ENCODE measurements at regions not wholly inside any gene's neighbourhood (a gene's known extent, or its start where the extent isn't known, plus 50 kb on each side); places are given as distances from the start of the nearest gene placed in this dataset.
"Not testable (repeated sequence)": the region's sequence is repeated elsewhere in the genome, so short reads cannot be mapped to it uniquely, and the experiment has no call there.

DNA sequence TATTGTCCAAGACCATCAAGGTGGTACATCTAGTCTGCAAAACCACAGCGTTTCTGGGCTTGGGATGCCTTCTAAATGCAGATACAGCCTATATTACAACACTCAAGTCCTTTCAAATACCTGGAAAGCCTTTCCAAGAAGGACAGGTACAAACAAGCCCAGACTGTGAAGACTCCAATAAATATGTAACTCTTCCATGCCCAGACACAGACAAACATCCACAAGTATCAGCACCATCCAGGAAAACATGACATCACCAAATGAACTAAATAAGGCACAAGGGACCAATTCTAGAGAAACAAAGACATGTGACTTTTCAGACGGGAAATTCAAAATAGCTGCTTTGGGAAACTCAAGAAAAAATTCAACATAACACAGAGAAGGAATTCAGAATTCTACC lies 152.7 kb upstream of the POC5 start:
- Histone ChIP-seq H3K27ac (ENCODE audit: low read length) (no peak overlapping the region), H3K4me1 (ENCODE audit: low read length) (no peaks in the 10 kb centered on the region), H3K9me3 (replicated peaks; ENCODE audit: insufficient read depth, low read length) (no peaks in the 10 kb centered on the region), H3K4me3 (ENCODE audit: low read length) (no peak overlapping the region), H3K4me2 (ENCODE audit: low read depth, low read length) (no peak overlapping the region), H3F3A (ENCODE audit: insufficient read depth, low read length) (no peaks in the 10 kb centered on the region), H3K27me3 (replicated peaks; ENCODE audit: insufficient read depth, low read length) (no peaks in the 10 kb centered on the region), H3K36me3 (replicated peaks; ENCODE audit: insufficient read depth, low read length) (no peaks in the 10 kb centered on the region), H3K9ac (ENCODE audit: low read length) (no peak overlapping the region), H3K79me2 (ENCODE audit: low read length) (no peaks in the 10 kb centered on the region), H4K20me1 (ENCODE audit: insufficient read depth, low read length) (no peaks in the 10 kb centered on the region), H3K9me2 (replicated peaks; ENCODE audit: insufficient read depth, low read length) (no peaks in the 10 kb centered on the region), H2AFZ (ENCODE audit: low read length) (no peak overlapping the region)
- TF ChIP-seq, protein P1, sequence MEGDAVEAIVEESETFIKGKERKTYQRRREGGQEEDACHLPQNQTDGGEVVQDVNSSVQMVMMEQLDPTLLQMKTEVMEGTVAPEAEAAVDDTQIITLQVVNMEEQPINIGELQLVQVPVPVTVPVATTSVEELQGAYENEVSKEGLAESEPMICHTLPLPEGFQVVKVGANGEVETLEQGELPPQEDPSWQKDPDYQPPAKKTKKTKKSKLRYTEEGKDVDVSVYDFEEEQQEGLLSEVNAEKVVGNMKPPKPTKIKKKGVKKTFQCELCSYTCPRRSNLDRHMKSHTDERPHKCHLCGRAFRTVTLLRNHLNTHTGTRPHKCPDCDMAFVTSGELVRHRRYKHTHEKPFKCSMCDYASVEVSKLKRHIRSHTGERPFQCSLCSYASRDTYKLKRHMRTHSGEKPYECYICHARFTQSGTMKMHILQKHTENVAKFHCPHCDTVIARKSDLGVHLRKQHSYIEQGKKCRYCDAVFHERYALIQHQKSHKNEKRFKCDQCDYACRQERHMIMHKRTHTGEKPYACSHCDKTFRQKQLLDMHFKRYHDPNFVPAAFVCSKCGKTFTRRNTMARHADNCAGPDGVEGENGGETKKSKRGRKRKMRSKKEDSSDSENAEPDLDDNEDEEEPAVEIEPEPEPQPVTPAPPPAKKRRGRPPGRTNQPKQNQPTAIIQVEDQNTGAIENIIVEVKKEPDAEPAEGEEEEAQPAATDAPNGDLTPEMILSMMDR (IDR thresholded peaks at IDR 0.05; ENCODE audit: low read length) = no peak
- TF ChIP-seq EZH2 (optimal IDR thresholded peaks at IDR 0.05; ENCODE audit: low read depth, low read length) (no peak), EZH2phosphoT487 (IDR thresholded peaks at IDR 0.05; ENCODE audit: low read length) (no peak)
- no peak for DNase-seq

DNA sequence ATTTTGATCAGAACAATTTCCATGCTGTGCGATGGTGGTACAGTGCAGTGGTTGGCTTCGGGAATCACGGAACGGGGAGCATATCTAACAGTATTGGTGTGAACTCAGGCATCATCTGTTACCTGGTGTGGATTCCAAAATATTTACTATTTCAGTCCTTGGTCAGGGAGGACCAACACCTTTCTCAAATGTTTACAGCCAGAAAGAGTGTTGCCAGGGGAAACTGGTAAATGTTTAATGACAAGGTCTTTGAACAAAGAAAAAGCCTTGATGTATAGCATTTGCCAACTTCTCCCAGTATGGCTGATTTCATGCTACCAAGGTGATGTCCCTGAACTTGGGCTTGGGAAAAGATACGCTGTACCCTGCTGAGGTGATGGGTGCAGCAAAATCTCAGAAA lies 145.6 kb upstream of the POC5 start:
- H3K27ac ChIP-seq (ENCODE audit: low read length) = no peak overlapping the region
- H3K4me2 ChIP-seq (ENCODE audit: low read depth, low read length) = no peak overlapping the region
- no peaks in the 10 kb centered on the region for H3K9me2 ChIP-seq (replicated peaks; ENCODE audit: insufficient read depth, low read length)
- no peaks in the 10 kb centered on the region for H3F3A ChIP-seq (ENCODE audit: insufficient read depth, low read length)
- no peak overlapping the region for H3K9ac ChIP-seq (ENCODE audit: low read length)
- H3K4me3 ChIP-seq (ENCODE audit: low read length) = no peak overlapping the region
- H3K4me1 ChIP-seq (ENCODE audit: low read length) = no peaks in the 10 kb centered on the region
- TF ChIP-seq EZH2 (optimal IDR thresholded peaks at IDR 0.05; ENCODE audit: low read depth, low read length) = no peak
- TF ChIP-seq EZH2phosphoT487 (IDR thresholded peaks at IDR 0.05; ENCODE audit: low read length) = no peak
- TF ChIP-seq, protein P1 (IDR thresholded peaks at IDR 0.05; ENCODE audit: low read length) = no peak
- DNase-seq = no peak
- H4K20me1 ChIP-seq (ENCODE audit: insufficient read depth, low read length) = no peaks in the 10 kb centered on the region
- H3K27me3 ChIP-seq (replicated peaks; ENCODE audit: insufficient read depth, low read length) = no peaks in the 10 kb centered on the region
- H3K79me2 ChIP-seq (ENCODE audit: low read length) = no peaks in the 10 kb centered on the region
- no peaks in the 10 kb centered on the region for H3K36me3 ChIP-seq (replicated peaks; ENCODE audit: insufficient read depth, low read length)
- no peak overlapping the region for H2AFZ ChIP-seq (ENCODE audit: low read length)
- H3K9me3 ChIP-seq (replicated peaks; ENCODE audit: insufficient read depth, low read length) = no peaks in the 10 kb centered on the region

DNA sequence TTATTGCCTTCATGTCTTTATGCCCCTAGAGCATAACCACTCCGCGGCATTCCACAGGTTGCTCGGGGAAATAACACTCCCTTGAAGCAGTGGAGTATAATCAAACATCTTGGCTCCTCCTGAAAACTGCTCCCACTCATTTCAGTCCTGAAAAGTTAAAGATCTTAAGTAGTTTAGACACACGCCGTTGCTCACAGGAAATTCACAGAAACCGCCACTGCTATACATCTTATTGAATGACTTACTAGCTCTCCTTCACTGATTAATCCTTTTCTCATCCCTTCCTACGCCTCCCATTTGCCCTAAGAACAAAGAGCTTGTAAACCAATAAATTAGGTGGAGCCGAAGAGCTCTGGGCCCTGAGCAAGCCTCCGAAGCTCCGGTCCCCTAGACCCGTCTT lies 142.4 kb upstream of the POC5 start:
- not testable (repeated sequence) for DNase-seq; H3K9me2 ChIP-seq (replicated peaks; ENCODE audit: insufficient read depth, low read length); H2AFZ ChIP-seq (ENCODE audit: low read length); H3K4me2 ChIP-seq (ENCODE audit: low read depth, low read length); H3K4me1 ChIP-seq (ENCODE audit: low read length); H3K79me2 ChIP-seq (ENCODE audit: low read length); H3K4me3 ChIP-seq (ENCODE audit: low read length); H3K9ac ChIP-seq (ENCODE audit: low read length); H3K27me3 ChIP-seq (replicated peaks; ENCODE audit: insufficient read depth, low read length); H3K27ac ChIP-seq (ENCODE audit: low read length); H3F3A ChIP-seq (ENCODE audit: insufficient read depth, low read length); H3K36me3 ChIP-seq (replicated peaks; ENCODE audit: insufficient read depth, low read length); H3K9me3 ChIP-seq (replicated peaks; ENCODE audit: insufficient read depth, low read length); H4K20me1 ChIP-seq (ENCODE audit: insufficient read depth, low read length)

DNA sequence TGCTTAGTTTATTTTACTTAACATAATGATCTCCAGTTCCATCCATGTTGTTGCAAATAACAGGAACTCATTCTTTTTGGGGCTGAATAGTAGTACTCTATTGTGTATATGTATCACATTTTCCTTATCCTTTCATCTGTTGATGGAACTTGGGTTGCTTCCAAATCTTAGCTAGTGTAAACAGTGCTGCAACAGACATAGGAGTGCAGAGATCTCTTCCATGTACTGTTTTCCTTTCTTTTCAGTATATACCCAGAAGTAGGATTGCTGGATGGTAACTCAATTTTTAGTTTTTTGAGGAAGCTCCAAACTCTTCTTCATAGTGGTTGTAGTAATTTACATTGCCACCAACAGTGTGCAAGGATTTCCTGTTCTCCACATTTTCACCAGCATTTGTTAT lies 138.8 kb upstream of the POC5 start:
- no peaks in the 10 kb centered on the region for H4K20me1 ChIP-seq (ENCODE audit: insufficient read depth, low read length)
- TF ChIP-seq EZH2phosphoT487 (IDR thresholded peaks at IDR 0.05; ENCODE audit: low read length) = no peak
- no peak for TF ChIP-seq EZH2 (optimal IDR thresholded peaks at IDR 0.05; ENCODE audit: low read depth, low read length)
- TF ChIP-seq, protein P1 (IDR thresholded peaks at IDR 0.05; ENCODE audit: low read length) = no peak
- H3K4me3 ChIP-seq (ENCODE audit: low read length) = no peak overlapping the region
- no peaks in the 10 kb centered on the region for H3K9me3 ChIP-seq (replicated peaks; ENCODE audit: insufficient read depth, low read length)
- H3K36me3 ChIP-seq (replicated peaks; ENCODE audit: insufficient read depth, low read length) = no peaks in the 10 kb centered on the region
- H3F3A ChIP-seq (ENCODE audit: insufficient read depth, low read length) = no peaks in the 10 kb centered on the region
- no peaks in the 10 kb centered on the region for H3K27me3 ChIP-seq (replicated peaks; ENCODE audit: insufficient read depth, low read length)
- H3K4me2 ChIP-seq (ENCODE audit: low read depth, low read length) = no peak overlapping the region
- DNase-seq = no peak
- H2AFZ ChIP-seq (ENCODE audit: low read length) = no peak overlapping the region
- no peak overlapping the region for H3K27ac ChIP-seq (ENCODE audit: low read length)
- H3K9me2 ChIP-seq (replicated peaks; ENCODE audit: insufficient read depth, low read length) = no peaks in the 10 kb centered on the region
- no peaks in the 10 kb centered on the region for H3K79me2 ChIP-seq (ENCODE audit: low read length)
- no peak overlapping the region for H3K9ac ChIP-seq (ENCODE audit: low read length)
- H3K4me1 ChIP-seq (ENCODE audit: low read length) = no peaks in the 10 kb centered on the region
